Spinal cord (tissue), 10 donors: ENCODE measurements at regions not wholly inside any gene's neighbourhood (a gene's known extent, or its start where the extent isn't known, plus 50 kb on each side); places are given as distances from the start of the nearest gene placed in this dataset. TPM values are rescaled to one million over a fixed set of nuclear protein-coding genes. Genes with fewer than 3 reads are reported as not detected.

ENCODE experiments used
- DNase-seq, 6 donors: peaks; one replicate each; pipeline versions ENCODE4 v3.0.0 to v3.0.0-alpha.2; 2013 to 2015; ENCODE audit warnings: low spot score in 6 of 6, low read depth in 4 of 6
- H3K27ac ChIP-seq: one replicate; pipeline ENCODE4 v1.5.1; 2013; ENCODE audit warnings: low read depth, low read length, control low read depth
- H3K27me3 ChIP-seq: one replicate; pipeline ENCODE4 v1.6.1; 2013; ENCODE audit warnings: low read length; ENCODE audit not compliant: control insufficient read depth, insufficient read depth
- H3K36me3 ChIP-seq: one replicate; pipeline ENCODE4 v1.6.1; 2013; ENCODE audit warnings: low read length; ENCODE audit not compliant: control insufficient read depth, insufficient read depth
- H3K4me1 ChIP-seq: one replicate; pipeline ENCODE4 v1.6.1; 2013; ENCODE audit warnings: low read length; ENCODE audit not compliant: control insufficient read depth, insufficient read depth
- H3K4me3 ChIP-seq: one replicate; pipeline ENCODE4 v1.5.1; 2013; ENCODE audit warnings: low read depth, low read length, control low read depth
- H3K9me3 ChIP-seq: one replicate; pipeline ENCODE4 v1.6.1; 2013; ENCODE audit warnings: low read length; ENCODE audit not compliant: control insufficient read depth, insufficient read depth
- WGBS: methylation state at CpG from one replicate; pipeline ENCODE4 v1.1.5; 2013; ENCODE audit warnings: missing lambda C conversion rate; ENCODE audit not compliant: insufficient coverage; 5-methylcytosine and 5-hydroxymethylcytosine counted together
- small RNA-seq: library from RNA; depleted of rRNA; stranded (forward); fragments of <200 nt; gene quantifications from one replicate; pipeline ENCODE3, GENCODE V24; 2014; ENCODE audit warnings: low replicate concordance
- donor health status: healthy.

DNA sequence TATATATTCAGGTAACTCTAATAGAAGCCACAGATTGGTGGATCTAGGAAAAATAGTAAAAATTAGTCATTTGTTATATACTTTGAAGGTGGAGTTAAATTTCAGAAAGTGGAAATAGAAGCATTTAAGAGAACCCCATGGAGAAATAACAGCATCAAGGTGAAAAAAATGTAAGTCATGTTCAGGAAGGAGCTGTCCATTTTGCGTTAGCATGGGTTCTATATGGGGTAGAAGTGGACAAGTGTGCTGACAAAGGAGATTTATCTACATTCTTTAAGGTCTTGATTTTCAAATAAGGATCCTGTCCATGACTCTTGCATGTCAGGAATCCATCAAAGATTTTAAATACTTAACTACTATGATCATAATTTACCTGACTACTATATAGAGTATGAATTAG lies 50.2 kb upstream of the ROBO1 start:
- no peak overlapping the region for H3K27ac ChIP-seq
- no peaks in the 10 kb centered on the region for H3K27me3 ChIP-seq
- no CpG with 5 or more reads among the region's 1 CpG for WGBS
- H3K4me3 ChIP-seq: no peak overlapping the region
- peaks cover 4% of the 10 kb centered on the region for H3K9me3 ChIP-seq
- H3K36me3 ChIP-seq: no peaks in the 10 kb centered on the region
- H3K4me1 ChIP-seq: no peaks in the 10 kb centered on the region
- no peak for DNase-seq

Small RNAs in the stretch of these regions (small RNA-seq; reads per million reads assigned to genes)
- not detected for gene AC108740.1
